ENCODE measurements at regions not wholly inside any gene's neighbourhood (a gene's known extent, or its start where the extent isn't known, plus 50 kb on each side); places are given as distances from the start of the nearest gene placed in this dataset.

DNA sequence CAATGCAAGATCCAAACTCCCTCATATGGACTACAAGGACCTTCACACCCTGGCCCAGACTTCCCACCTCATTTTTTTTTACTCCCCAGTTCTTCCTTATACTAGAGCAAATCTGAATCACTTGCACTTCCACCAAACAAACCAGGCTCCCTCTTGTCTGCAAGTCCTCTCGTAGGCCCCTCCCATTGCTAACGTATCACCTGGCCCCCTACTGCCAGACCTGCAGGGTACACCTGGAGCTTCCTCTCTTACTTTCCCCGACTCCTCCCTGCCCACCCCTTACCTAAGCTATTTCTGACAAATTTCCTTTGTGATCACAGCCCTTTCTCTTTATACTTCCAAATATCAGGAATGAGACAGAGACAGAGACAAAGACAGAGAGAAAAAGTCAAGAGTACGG is 463.9 kb downstream of the GALC start:
- DNase-seq (ENCODE audit: insufficient read length, low spot score) (no peak), FAIRE-seq (no peak)
- TF ChIP-seq POLR2A (IDR thresholded peaks at IDR 0.05; ENCODE audit: low read depth, low read length) = no peak

- TF ChIP-seq POLR2A (IDR thresholded peaks at IDR 0.05; ENCODE audit: low read depth, low read length) = no peak
- no peak for FAIRE-seq
- no peak for DNase-seq (ENCODE audit: insufficient read length, low spot score)
Measured at GRCh38 chr14:87526731-87527130, 466.3 kb downstream of the GALC start.

DNA sequence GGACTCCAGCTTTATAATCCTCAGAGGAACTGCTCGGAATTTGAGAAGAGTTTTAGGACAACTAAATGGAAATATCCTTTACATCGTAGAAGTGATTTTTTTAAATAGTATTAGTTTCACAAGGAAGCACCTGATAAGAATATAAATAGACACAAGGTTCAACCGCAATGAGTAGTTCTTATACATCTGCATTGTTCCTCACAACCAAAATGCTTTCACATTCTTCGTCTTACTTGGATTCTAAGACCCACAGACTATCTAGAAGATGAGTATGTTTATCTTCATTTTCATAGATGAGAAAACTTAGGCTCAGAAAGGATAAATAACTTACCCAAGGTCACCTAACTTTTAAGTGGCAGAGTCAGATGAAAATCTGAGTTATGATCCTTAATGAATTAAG is 469.0 kb downstream of the GALC start:
- TF ChIP-seq POLR2A (IDR thresholded peaks at IDR 0.05; ENCODE audit: low read depth, low read length) = no peak
- no peak for DNase-seq (ENCODE audit: insufficient read length, low spot score)
- FAIRE-seq = no peak

DNA sequence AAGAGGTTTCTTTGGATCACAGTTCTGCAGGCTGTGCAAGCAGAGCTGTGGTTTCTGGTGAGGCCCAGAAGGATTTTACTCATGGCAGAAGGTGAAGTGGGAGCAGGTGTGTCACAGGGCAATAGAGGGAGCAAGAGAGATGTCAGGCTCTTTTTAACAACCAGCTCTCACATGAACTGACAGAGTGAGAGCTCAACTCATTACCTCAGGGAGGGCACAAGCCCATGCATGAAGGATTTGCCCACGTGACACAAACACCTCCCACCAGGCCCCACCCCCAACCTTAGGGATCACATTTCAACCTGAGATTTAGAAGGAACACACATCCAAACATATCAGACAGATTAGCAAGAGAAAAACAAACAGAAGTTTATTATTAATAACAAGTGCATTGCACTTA is 470.4 kb downstream of the GALC start:
- FAIRE-seq (no peak), DNase-seq (ENCODE audit: insufficient read length, low spot score) (no peak)
- no peak for TF ChIP-seq POLR2A (IDR thresholded peaks at IDR 0.05; ENCODE audit: low read depth, low read length)

DNA sequence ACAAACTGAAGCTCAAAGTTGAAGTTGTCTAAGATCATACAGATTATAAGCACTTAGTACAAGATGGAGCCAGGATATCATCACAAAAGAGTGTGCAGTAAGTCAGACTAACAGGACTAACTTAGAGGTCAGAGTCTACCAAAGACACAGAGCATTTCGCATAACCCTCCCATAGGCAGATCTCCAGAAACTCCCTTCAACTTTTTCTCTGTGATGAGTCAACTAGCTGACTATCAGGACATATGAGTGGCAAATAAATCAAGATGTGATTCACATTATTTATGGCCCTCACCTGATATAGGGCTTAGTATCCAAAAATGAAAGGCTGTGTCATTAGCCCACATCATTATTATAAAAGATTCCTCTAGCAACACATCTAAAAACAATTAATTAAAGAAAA is 484.6 kb downstream of the GALC start:
- DNase-seq (ENCODE audit: insufficient read length, low spot score) = no peak
- no peak for TF ChIP-seq POLR2A (IDR thresholded peaks at IDR 0.05; ENCODE audit: low read depth, low read length)
- FAIRE-seq = no peak

GRCh38 chr14:87503711-87504110 is 489.3 kb downstream of the GALC start:
- no peak for TF ChIP-seq POLR2A (IDR thresholded peaks at IDR 0.05; ENCODE audit: low read depth, low read length)
- no peak for FAIRE-seq
- DNase-seq (ENCODE audit: insufficient read length, low spot score) = no peak

GRCh38 chr14:87497301-87497700 is 495.7 kb downstream of the GALC start:
- DNase-seq (ENCODE audit: insufficient read length, low spot score) = no peak
- no peak for FAIRE-seq
- no peak for TF ChIP-seq POLR2A (IDR thresholded peaks at IDR 0.05; ENCODE audit: low read depth, low read length)

GRCh38 chr14:87494010-87494409 is 499.0 kb downstream of the GALC start:
- no peak for TF ChIP-seq POLR2A (IDR thresholded peaks at IDR 0.05; ENCODE audit: low read depth, low read length)
- FAIRE-seq (no peak), DNase-seq (ENCODE audit: insufficient read length, low spot score) (no peak)

- TF ChIP-seq POLR2A (IDR thresholded peaks at IDR 0.05; ENCODE audit: low read depth, low read length) = no peak
- no peak for FAIRE-seq
Measured at GRCh38 chr14:87492561-87492960, 500.4 kb downstream of the GALC start.

DNA sequence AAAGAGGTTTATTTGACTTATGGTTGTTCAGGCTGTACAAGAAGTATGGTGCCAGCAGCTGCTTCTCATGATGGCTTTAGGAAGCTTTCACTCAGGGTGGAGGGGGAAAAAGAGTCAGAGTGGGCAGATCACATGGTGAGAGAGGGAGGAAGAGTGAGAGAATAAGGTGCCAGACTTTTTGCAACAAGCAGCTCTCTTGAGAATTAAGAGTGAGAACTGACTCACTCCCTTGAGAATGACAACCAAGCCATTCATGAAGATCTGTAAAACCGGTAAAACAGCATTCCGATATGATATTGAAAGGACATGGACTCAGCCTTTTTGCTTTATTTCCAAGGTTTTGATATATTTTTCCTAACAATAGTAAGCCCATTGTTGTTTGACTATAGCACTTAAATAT is 501.2 kb downstream of the GALC start:
- no peak for TF ChIP-seq POLR2A (IDR thresholded peaks at IDR 0.05; ENCODE audit: low read depth, low read length)
- FAIRE-seq (no peak), DNase-seq (ENCODE audit: insufficient read length, low spot score) (no peak)

More at GRCh38 chr14:87492561-87492960, 500.4 kb downstream of the GALC start:
- no peak for DNase-seq (ENCODE audit: insufficient read length, low spot score)

- no peak for DNase-seq (ENCODE audit: insufficient read length, low spot score)
- no peak for TF ChIP-seq POLR2A (IDR thresholded peaks at IDR 0.05; ENCODE audit: low read depth, low read length)
- FAIRE-seq = no peak
Measured at GRCh38 chr14:87489196-87489819, 503.7 kb downstream of the GALC start.

- FAIRE-seq (no peak), DNase-seq (ENCODE audit: insufficient read length, low spot score) (no peak)
- no peak for TF ChIP-seq POLR2A (IDR thresholded peaks at IDR 0.05; ENCODE audit: low read depth, low read length)
Measured at GRCh38 chr14:87483271-87484260, 509.4 kb downstream of the GALC start.

- DNase-seq (ENCODE audit: insufficient read length, low spot score) (no peak), FAIRE-seq (no peak)
- no peak for TF ChIP-seq POLR2A (IDR thresholded peaks at IDR 0.05; ENCODE audit: low read depth, low read length)
Measured at GRCh38 chr14:87468531-87468930, 524.5 kb downstream of the GALC start.

DNA sequence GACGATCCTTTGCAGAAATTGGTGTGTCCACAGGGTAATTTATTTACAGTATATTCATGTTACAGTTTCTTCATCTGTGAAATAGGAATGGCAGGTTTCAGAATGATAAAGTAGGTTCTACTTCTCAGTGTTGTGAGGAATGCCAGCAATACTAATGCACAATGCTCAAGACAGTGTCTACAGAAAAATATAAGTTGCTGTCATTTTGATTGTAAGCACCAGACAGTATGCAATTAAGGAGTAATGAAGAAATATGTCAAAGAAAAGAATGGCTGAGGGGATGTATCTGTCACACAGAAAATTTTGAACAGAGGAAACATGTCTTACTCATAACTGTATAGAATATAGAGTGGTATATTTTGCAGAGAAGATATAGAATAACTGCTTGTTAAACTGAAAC is 525.4 kb downstream of the GALC start:
- TF ChIP-seq POLR2A (IDR thresholded peaks at IDR 0.05; ENCODE audit: low read depth, low read length) = no peak
- FAIRE-seq (no peak), DNase-seq (ENCODE audit: insufficient read length, low spot score) (no peak)

DNA sequence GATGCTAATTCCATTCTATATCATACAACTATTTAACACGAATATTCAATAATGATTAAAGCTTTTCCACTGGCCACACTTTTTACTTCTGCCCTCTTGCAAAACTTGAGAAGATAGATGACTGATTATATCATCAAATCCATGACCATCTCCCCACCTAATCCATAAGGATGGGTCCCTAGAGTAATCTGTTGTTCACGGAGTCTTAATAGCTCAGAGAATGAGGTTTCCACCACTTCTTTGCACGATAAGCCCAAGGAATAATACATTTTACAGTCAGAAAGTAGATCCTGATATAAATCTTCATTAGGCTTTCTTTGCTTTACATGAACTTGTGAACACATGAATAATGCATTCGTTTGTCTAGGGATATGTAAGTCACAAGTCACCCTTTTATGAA is 527.2 kb downstream of the GALC start:
- DNase-seq (ENCODE audit: insufficient read length, low spot score) (no peak), FAIRE-seq (no peak)
- TF ChIP-seq POLR2A (IDR thresholded peaks at IDR 0.05; ENCODE audit: low read depth, low read length) = no peak
